Ishikawa (cell line): ENCODE measurements at regions not wholly inside any gene's neighbourhood (a gene's known extent, or its start where the extent isn't known, plus 50 kb on each side); places are given as distances from the start of the nearest gene placed in this dataset.

Experiments used
- CEBPB ChIP-seq: IDR thresholded peaks from 2 replicates; pipeline ENCODE4 v1.6.1; 2012
- CREB1 ChIP-seq: IDR thresholded peaks from 2 replicates; pipeline ENCODE4 v1.6.1; 2012; ENCODE audit warnings: low read depth
- EGR1 ChIP-seq: IDR thresholded peaks from 2 replicates; pipeline ENCODE4 v1.6.1; 2012
- EP300 ChIP-seq: IDR thresholded peaks from 2 replicates; pipeline ENCODE4 v1.6.1; 2012; ENCODE audit warnings: borderline replicate concordance
- FOXM1 ChIP-seq: IDR thresholded peaks from 2 replicates; pipeline ENCODE4 v1.6.1; 2012; ENCODE audit warnings: low read depth, borderline replicate concordance
- MAX ChIP-seq: IDR thresholded peaks from 2 replicates; pipeline ENCODE4 v1.6.1; 2012
- NFIC ChIP-seq: IDR thresholded peaks from 2 replicates; pipeline ENCODE4 v1.6.1; 2012
- RAD21 ChIP-seq: IDR thresholded peaks from 2 replicates; pipeline ENCODE4 v1.6.1; 2012; ENCODE audit warnings: low read depth
- REST ChIP-seq: IDR thresholded peaks from 2 replicates; pipeline ENCODE4 v1.6.1; 2012; ENCODE audit warnings: low read depth, mild to moderate bottlenecking
- TAF1 ChIP-seq: IDR thresholded peaks from 2 replicates; pipeline ENCODE4 v1.6.1; 2012; ENCODE audit warnings: low read depth, mild to moderate bottlenecking
- TCF12 ChIP-seq: IDR thresholded peaks from 2 replicates; pipeline ENCODE4 v1.6.1; 2012; ENCODE audit warnings: low read depth
- TEAD4 ChIP-seq: IDR thresholded peaks from 2 replicates; pipeline ENCODE4 v1.6.1; 2012
- USF1 ChIP-seq: IDR thresholded peaks from 2 replicates; pipeline ENCODE4 v1.6.1; 2012
- YY1 ChIP-seq: IDR thresholded peaks from 2 replicates; pipeline ENCODE4 v1.6.1; 2012; ENCODE audit warnings: low read depth
- ZBTB7A ChIP-seq: IDR thresholded peaks from 2 replicates; pipeline ENCODE4 v1.6.1; 2012; ENCODE audit warnings: low read depth

- TF ChIP-seq TEAD4, result 0 out of 2 replicates have a peak, but pooled peaks have one; percentile 39
- TF ChIP-seq NFIC, result peak; percentile 85
- no peak for TF ChIP-seq YY1
- peak; percentile 54; the same call in 1 of the 2 replicates for TF ChIP-seq TCF12
Observed at GRCh38 chr4:133565379-133565778, 416.3 kb downstream of the PCDH10 start.

GRCh38 chr4:133559987-133560386 lies 410.9 kb downstream of the PCDH10 start:
- no peak for TF ChIP-seq FOXM1
- TF ChIP-seq CEBPB, result no peak
- TF ChIP-seq TEAD4, result no peak
- TF ChIP-seq USF1, result no peak
- no peak for TF ChIP-seq CREB1
- TF ChIP-seq REST, result no peak
- TF ChIP-seq ZBTB7A, result no peak
- no peak for TF ChIP-seq EP300
- TF ChIP-seq NFIC, result no peak
- TF ChIP-seq YY1, result no peak
- no peak for TF ChIP-seq RAD21
- no peak for TF ChIP-seq TCF12
- TF ChIP-seq MAX, result no peak
- TF ChIP-seq TAF1, result no peak
- TF ChIP-seq EGR1, result no peak

GRCh38 chr4:133555671-133556070 lies 406.6 kb downstream of the PCDH10 start:
- TF ChIP-seq REST (no peak), MAX (no peak), YY1 (no peak), TEAD4 (no peak), EGR1 (no peak), FOXM1 (no peak), RAD21 (no peak), TCF12 (no peak)

GRCh38 chr4:133550436-133550835 lies 401.3 kb downstream of the PCDH10 start:
- no peak for TF ChIP-seq USF1
- no peak for TF ChIP-seq CEBPB
- TF ChIP-seq EP300, result no peak
- no peak for TF ChIP-seq EGR1
- no peak for TF ChIP-seq CREB1
- TF ChIP-seq REST, result no peak
- TF ChIP-seq TAF1, result no peak
- TF ChIP-seq NFIC, result no peak
- TF ChIP-seq YY1, result no peak
- no peak for TF ChIP-seq ZBTB7A
- no peak for TF ChIP-seq MAX
- no peak for TF ChIP-seq TEAD4
- no peak for TF ChIP-seq FOXM1

- TF ChIP-seq USF1, result no peak
- no peak for TF ChIP-seq CEBPB
- TF ChIP-seq EP300, result no peak
Observed at GRCh38 chr4:133544097-133544496, 395.0 kb downstream of the PCDH10 start.
